LNCaP clone FGC (cell line): ENCODE measurements at regions not wholly inside any gene's neighbourhood (a gene's known extent, or its start where the extent isn't known, plus 50 kb on each side); places are given as distances from the start of the nearest gene placed in this dataset.

ENCODE experiments used
- DNase-seq: peaks from one replicate; pipeline ENCODE4 v3.0.0-alpha.2; 2011; ENCODE audit warnings: low read depth
- H3K4me3 ChIP-seq: 2 replicates; pipeline ENCODE4 v1.5.1; 2011; ENCODE audit warnings: mild to moderate bottlenecking, low read depth, low read length, control low read depth
- TF ChIP-seq, protein P1 (sequence below): IDR thresholded peaks from 2 replicates; pipeline ENCODE4 v1.5.1; 2012; ENCODE audit warnings: mild to moderate bottlenecking; ENCODE audit not compliant: control insufficient read depth, insufficient read depth; ENCODE audit errors: extremely low read depth

DNA sequence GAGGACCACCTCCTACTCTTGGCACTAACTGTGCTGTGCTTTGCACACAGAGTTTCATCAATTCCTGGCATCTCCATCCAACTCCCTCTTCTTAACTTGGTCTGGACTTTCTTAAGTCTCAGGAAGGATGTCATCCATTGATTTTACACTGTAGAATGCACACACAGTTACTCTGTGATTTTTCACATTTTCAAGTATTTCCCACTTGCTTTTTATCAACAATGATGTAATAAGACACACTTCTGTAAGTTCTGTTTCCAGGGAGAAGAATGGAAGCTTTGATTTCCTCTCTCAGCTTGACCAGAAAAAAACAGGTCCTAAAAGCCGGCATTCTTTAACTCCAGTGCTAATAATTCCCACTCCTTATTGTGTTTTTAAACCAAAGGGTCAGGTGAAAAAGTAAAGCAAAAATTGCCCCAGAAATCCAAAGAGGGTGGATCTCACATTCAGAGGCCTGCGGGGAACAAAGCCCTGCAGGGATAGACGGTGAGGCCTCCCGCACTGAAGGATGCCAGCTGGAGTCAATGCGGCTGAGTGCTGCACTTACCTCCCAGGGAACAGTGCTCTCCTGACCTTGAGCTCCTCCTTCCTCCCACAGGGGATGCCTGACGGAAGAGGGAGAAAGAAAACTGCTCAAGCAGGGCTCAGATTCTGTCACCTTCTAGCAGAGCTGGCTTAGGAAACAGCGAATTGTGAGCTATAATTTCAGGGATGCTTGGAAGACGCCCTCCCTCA is 83.1 kb downstream of the PDCL3 start:
- H3K4me3 ChIP-seq: no peak overlapping the region
- TF ChIP-seq, protein P1, sequence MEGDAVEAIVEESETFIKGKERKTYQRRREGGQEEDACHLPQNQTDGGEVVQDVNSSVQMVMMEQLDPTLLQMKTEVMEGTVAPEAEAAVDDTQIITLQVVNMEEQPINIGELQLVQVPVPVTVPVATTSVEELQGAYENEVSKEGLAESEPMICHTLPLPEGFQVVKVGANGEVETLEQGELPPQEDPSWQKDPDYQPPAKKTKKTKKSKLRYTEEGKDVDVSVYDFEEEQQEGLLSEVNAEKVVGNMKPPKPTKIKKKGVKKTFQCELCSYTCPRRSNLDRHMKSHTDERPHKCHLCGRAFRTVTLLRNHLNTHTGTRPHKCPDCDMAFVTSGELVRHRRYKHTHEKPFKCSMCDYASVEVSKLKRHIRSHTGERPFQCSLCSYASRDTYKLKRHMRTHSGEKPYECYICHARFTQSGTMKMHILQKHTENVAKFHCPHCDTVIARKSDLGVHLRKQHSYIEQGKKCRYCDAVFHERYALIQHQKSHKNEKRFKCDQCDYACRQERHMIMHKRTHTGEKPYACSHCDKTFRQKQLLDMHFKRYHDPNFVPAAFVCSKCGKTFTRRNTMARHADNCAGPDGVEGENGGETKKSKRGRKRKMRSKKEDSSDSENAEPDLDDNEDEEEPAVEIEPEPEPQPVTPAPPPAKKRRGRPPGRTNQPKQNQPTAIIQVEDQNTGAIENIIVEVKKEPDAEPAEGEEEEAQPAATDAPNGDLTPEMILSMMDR: no peak
- DNase-seq: no peak

DNA sequence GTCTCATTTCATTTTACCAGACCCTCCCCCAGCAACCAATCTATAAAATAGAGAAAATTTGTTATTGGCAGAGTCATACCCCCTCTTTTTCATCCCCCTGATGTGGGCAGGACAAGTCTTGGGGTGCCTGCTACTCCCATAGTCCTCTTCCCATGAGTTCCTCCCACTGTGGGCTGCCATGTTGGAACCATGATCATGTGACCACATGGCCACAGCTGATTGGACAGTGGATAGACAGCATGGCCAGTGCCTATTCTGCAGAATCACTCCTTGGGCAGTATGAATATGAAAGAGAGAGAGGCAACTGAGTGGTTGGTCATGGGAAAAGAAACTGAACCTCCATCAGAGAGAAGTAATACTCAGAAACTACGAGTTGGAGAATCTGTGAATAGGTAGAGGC is 84.9 kb downstream of the PDCL3 start:
- H3K4me3 ChIP-seq: no peak overlapping the region
- DNase-seq: no peak
- TF ChIP-seq, protein P1: no peak

DNA sequence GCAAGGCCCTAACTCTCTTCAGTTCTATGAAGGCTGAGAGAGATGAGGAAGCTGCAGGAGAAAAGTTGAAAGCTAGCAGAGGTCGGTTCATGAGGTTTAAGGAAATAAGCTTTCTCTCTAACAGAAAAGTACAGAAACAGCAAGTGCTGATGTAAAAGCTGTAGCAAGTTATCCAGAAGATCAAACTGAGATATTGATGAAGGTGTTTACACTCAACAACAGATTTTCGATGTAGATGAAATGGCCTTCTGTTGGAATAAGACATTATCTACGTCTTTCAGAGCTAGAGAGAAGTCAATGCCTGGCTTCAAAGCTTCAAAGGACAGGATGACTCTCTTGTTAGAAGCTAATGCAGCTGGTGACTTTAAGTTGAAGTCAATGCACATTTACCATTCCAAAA is 87.4 kb downstream of the PDCL3 start:
- no peak for DNase-seq
- TF ChIP-seq, protein P1: no peak
- no peak overlapping the region for H3K4me3 ChIP-seq

DNA sequence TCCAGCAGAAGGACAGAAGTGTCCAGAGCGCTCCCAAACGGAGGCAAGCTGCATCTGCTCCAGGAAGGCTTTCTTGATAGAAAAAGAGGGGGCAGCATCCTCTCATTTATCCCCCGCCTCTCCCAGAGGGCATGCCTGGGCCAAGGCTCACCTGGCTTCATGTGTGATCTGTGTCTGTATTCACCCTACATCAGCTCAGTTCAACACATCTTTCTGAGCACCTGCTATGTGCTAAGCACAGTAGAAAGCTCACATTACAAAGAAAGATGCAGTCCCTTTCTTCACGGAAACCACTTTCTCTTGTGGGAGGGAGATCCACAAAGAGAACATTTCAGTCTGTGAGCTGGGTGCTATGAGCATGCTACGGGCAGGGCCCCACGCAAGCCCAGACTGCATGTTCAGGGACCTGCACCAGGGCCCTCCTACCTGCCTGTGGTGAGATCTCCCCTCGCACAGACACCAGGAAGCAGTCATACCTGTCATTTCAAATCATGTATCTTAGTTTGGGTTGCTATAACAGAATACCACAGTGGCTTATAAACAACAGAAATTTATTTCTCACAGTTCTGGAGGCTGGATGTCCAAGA is 90.7 kb downstream of the PDCL3 start:
- DNase-seq: no peak
- TF ChIP-seq, protein P1: no peak
- no peak overlapping the region for H3K4me3 ChIP-seq

DNA sequence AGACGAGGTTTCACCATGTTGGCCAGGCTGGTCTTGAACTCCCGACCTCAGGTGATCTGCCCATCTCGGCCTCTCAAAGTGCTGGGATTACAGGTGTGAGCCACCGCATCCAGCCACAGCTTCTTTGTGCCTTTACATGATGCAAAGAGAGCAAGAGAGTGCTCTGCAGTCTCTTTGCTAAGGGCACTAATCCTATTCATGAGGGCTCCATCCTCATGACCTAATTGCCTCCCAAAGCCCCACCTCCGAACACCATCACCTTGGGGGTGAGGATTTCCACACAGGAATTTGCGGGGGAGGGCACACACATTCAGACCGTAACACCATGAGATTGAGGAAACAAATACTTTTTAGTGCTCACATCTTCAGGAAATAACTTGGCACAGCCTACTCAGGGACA is 91.8 kb downstream of the PDCL3 start:
- no peak overlapping the region for H3K4me3 ChIP-seq
- no peak for DNase-seq
- TF ChIP-seq, protein P1: no peak

DNA sequence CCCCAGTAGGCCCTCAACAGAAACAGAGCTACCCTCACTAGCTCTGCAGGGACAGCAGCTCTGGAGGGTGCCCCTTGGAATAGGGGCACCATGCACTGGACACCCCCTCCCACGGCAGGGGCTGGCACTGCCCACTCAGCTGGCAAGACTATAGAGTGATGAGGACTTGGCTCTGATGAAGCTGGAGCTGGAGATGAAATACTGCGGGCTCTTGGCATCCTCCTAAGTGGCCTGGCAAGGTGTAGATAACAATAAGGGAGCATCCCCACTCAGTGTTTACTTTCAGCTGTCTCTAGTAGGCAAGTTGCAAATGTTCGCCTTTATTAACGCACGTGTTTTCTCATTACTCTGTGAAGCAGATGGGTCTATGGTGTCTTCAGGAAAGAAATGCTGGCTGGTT is 92.7 kb downstream of the PDCL3 start:
- TF ChIP-seq, protein P1: no peak
- DNase-seq: no peak
- no peak overlapping the region for H3K4me3 ChIP-seq
